ENCODE measurements at regions not wholly inside any gene's neighbourhood (a gene's known extent, or its start where the extent isn't known, plus 50 kb on each side); places are given as distances from the start of the nearest gene placed in this dataset.

GRCh38 chr11:44398266-44399030, 88.5 kb upstream of the ALX4 start:
- TF ChIP-seq CTCF (IDR thresholded peaks at IDR 0.05): no peak
- no peak for TF ChIP-seq POLR2A (IDR thresholded peaks at IDR 0.05)

Data from stomach (tissue), 4 donors.